ENCODE measurements at regions not wholly inside any gene's neighbourhood (a gene's known extent, or its start where the extent isn't known, plus 50 kb on each side); places are given as distances from the start of the nearest gene placed in this dataset.
"Not testable (repeated sequence)": the region's sequence is repeated elsewhere in the genome, so short reads cannot be mapped to it uniquely, and the experiment has no call there.

DNA sequence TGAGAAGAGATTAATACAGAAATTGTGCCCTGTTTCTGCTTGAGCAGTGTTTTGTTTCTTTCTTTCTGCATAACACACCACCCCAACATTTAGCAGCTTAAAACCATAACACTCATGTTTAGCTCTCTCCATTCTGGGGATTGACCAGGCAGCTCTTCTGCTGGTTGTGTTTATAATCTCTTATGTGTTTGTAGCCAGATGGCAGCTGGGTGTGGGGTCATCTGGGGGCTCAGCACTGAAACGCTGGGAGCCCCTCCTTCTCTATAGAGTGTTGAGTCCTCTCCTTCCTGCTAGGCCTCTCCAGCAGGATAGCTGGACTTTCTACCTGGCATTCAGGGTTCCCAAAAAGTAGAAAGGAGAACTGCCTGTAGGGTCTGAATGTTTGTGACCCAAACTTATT lies 270.6 kb downstream of the TTC8 start:
- DNase-seq: no peak
- H3K4me1 Mint-ChIP-seq (ENCODE audit: low read depth): no peaks in the 10 kb centered on the region
- H3K9me3 Mint-ChIP-seq: peaks cover 3% of the 10 kb centered on the region
- intact Hi-C loops (cut with micrococcal nuclease): no loop called here
- ChIA-PET POLR2A (no interaction called here), CTCF (no interaction called here)
- H3K27me3 Mint-ChIP-seq: no peaks in the 10 kb centered on the region
- H3K4me3 Mint-ChIP-seq: no peak overlapping the region
- no peaks in the 10 kb centered on the region for H3K36me3 Mint-ChIP-seq
- no peak overlapping the region for H3K27ac Mint-ChIP-seq

- no peak overlapping the region for H3K27ac Mint-ChIP-seq
- POLR2A ChIA-PET: no interaction called here
- CTCF ChIA-PET: interaction anchor here (0.7 to 1.1 kb wide), 2 partner anchors 70 to 560 kb away, joined by 3 read pairs; no protein-coding TSS in a partner anchor
- no peak for DNase-seq
- no peaks in the 10 kb centered on the region for H3K36me3 Mint-ChIP-seq
- intact Hi-C loops (cut with micrococcal nuclease): no loop called here
- H3K27me3 Mint-ChIP-seq: peaks cover under 1% of the 10 kb centered on the region
- no peak overlapping the region for H3K4me3 Mint-ChIP-seq
- H3K9me3 Mint-ChIP-seq: peaks cover 3% of the 10 kb centered on the region
- no peaks in the 10 kb centered on the region for H3K4me1 Mint-ChIP-seq (ENCODE audit: low read depth)
These were observed 272.5 kb downstream of the TTC8 start for GRCh38 chr14:89096946-89097345.

DNA sequence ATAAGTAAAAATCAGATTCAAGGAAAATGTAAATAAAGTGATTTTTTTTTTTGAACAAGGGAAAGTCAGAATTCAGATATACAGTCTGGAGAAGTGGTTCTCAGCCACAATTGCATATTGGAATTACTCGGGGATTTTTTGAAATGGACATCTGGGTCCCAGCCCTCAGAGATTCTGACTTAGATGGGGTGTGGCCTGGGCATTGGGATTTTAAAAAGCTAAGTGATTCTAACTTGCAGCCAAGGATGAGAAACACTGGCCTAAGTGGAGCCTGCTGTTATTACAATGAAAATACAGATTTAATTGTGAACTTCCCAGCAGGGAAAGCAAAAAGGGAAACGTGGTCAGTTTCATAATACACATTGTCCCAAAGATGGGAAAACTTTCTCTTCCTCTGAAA lies 273.8 kb downstream of the TTC8 start:
- DNase-seq: no peak
- CTCF ChIA-PET: no interaction called here
- H3K9me3 Mint-ChIP-seq: no peaks in the 10 kb centered on the region
- no peak overlapping the region for H3K4me3 Mint-ChIP-seq
- intact Hi-C loops (cut with micrococcal nuclease): no loop called here
- no peaks in the 10 kb centered on the region for H3K36me3 Mint-ChIP-seq
- no peaks in the 10 kb centered on the region for H3K4me1 Mint-ChIP-seq (ENCODE audit: low read depth)
- POLR2A ChIA-PET: no interaction called here
- peaks cover 4% of the 10 kb centered on the region for H3K27me3 Mint-ChIP-seq
- no peak overlapping the region for H3K27ac Mint-ChIP-seq

- H3K4me1 Mint-ChIP-seq (ENCODE audit: low read depth); intact Hi-C loops (cut with micrococcal nuclease); H3K36me3 Mint-ChIP-seq; POLR2A ChIA-PET; H3K27ac Mint-ChIP-seq; DNase-seq; H3K9me3 Mint-ChIP-seq; H3K4me3 Mint-ChIP-seq; CTCF ChIA-PET: not testable (repeated sequence)
- peaks cover 14% of the 10 kb centered on the region for H3K27me3 Mint-ChIP-seq
These were observed 279.8 kb downstream of the TTC8 start for GRCh38 chr14:89104171-89104817.

- peaks cover 14% of the 10 kb centered on the region for H3K27me3 Mint-ChIP-seq
These were observed 280.4 kb downstream of the TTC8 start for GRCh38 chr14:89104861-89105260.

More at GRCh38 chr14:89104861-89105260, 280.4 kb downstream of the TTC8 start:
- DNase-seq; CTCF ChIA-PET; intact Hi-C loops (cut with micrococcal nuclease); H3K4me3 Mint-ChIP-seq; H3K36me3 Mint-ChIP-seq; H3K4me1 Mint-ChIP-seq (ENCODE audit: low read depth); H3K9me3 Mint-ChIP-seq; POLR2A ChIA-PET; H3K27ac Mint-ChIP-seq: not testable (repeated sequence)
